ENCODE measurements at regions not wholly inside any gene's neighbourhood (a gene's known extent, or its start where the extent isn't known, plus 50 kb on each side); places are given as distances from the start of the nearest gene placed in this dataset.

DNA sequence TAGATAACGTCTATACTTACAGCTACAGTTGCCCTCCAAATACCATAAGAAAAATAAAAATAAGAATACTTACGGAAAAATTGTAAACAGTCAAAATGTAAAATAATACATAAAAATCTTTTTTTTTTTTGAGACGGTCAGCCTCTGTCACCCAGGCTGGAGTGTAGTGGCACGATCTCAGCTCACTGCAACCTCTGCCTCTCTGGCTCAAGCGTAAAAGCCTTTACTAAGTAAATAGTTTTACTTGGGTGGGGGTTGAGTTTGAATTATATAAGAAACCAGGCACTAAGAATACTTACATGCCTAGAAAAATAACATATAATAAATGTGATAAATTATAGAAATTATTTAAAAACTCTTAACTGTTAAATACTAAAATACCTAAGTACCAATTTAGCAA lies 1413.0 kb upstream of the PRR20A start:
- Histone ChIP-seq H3K4me2 (ENCODE audit: insufficient read depth, low read length) (no peak overlapping the region), H3K36me3 (ENCODE audit: control insufficient read depth in 2 of 2, extremely low read depth in 1 of 2, insufficient read depth in 2 of 2, low read length in 2 of 2) (no peaks in the 10 kb centered on the region), H3K79me2 (ENCODE audit: control insufficient read depth, insufficient read depth, low read length) (no peaks in the 10 kb centered on the region), H3K27ac (ENCODE audit: insufficient read depth, low read depth, low read length) (no peak overlapping the region), H3K27me3 (ENCODE audit: control insufficient read depth in 2 of 2, insufficient read depth in 2 of 2, low read length in 2 of 2) (no peaks in the 10 kb centered on the region), H3K4me3 (replicated peaks in 1 of 3; ENCODE audit: insufficient read depth in 1 of 3, low read depth in 1 of 3, low read length in 3 of 3) (no peak overlapping the region), H3K9me1 (replicated peaks; ENCODE audit: control insufficient read depth, extremely low read depth, insufficient read depth, low read length) (no peaks in the 10 kb centered on the region), H3K9ac (replicated peaks; ENCODE audit: extremely low read depth, insufficient read depth, low read length) (no peak overlapping the region), H4K20me1 (replicated peaks; ENCODE audit: control insufficient read depth, extremely low read depth, insufficient read depth, low read length) (no peaks in the 10 kb centered on the region), H3K9me3 (replicated peaks; ENCODE audit: control insufficient read depth, insufficient read depth, low read length) (no peaks in the 10 kb centered on the region), H3K4me1 (ENCODE audit: control insufficient read depth, extremely low read depth, insufficient read depth, low read length) (no peaks in the 10 kb centered on the region), H2AFZ (ENCODE audit: low read depth, low read length) (no peak overlapping the region)
- intact Hi-C loops (cut with micrococcal nuclease) = no loop called here
- TF ChIP-seq MYC (IDR thresholded peaks at IDR 0.05; ENCODE audit: low read depth, low read length) (no peak), JUN (IDR thresholded peaks at IDR 0.05; ENCODE audit: borderline replicate concordance, insufficient read depth, insufficient read length, low read depth) (no peak), GATA2 (IDR thresholded peaks at IDR 0.05; ENCODE audit: insufficient read depth, insufficient read length, low read depth, low read length) (no peak), POLR2AphosphoS5 (IDR thresholded peaks at IDR 0.05; ENCODE audit: insufficient read depth, low read depth, low read length) (no peak), POLR2A (IDR thresholded peaks at IDR 0.05; ENCODE audit: low read depth, low read length) (no peak), FOS (IDR thresholded peaks at IDR 0.05; ENCODE audit: borderline replicate concordance, insufficient read depth, low read length) (no peak), EZH2 (IDR thresholded peaks at IDR 0.05; ENCODE audit: borderline replicate concordance, low read depth, low read length, severe bottlenecking) (no peak)
- TF ChIP-seq, protein P1, sequence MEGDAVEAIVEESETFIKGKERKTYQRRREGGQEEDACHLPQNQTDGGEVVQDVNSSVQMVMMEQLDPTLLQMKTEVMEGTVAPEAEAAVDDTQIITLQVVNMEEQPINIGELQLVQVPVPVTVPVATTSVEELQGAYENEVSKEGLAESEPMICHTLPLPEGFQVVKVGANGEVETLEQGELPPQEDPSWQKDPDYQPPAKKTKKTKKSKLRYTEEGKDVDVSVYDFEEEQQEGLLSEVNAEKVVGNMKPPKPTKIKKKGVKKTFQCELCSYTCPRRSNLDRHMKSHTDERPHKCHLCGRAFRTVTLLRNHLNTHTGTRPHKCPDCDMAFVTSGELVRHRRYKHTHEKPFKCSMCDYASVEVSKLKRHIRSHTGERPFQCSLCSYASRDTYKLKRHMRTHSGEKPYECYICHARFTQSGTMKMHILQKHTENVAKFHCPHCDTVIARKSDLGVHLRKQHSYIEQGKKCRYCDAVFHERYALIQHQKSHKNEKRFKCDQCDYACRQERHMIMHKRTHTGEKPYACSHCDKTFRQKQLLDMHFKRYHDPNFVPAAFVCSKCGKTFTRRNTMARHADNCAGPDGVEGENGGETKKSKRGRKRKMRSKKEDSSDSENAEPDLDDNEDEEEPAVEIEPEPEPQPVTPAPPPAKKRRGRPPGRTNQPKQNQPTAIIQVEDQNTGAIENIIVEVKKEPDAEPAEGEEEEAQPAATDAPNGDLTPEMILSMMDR (IDR thresholded peaks at IDR 0.05; ENCODE audit: extremely low read depth in 1 of 2, insufficient read depth in 1 of 2, low read depth in 1 of 2, low read length in 2 of 2) = no peak
- TF ChIP-seq, protein P2, sequence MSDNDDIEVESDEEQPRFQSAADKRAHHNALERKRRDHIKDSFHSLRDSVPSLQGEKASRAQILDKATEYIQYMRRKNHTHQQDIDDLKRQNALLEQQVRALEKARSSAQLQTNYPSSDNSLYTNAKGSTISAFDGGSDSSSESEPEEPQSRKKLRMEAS (IDR thresholded peaks at IDR 0.05; ENCODE audit: insufficient read depth, insufficient read length) = no peak
- dilution Hi-C loops (cut with MboI; ENCODE audit: extremely low pct_ligation_motif_present, low sequenced_read_pairs) = no loop called here
- BruUV-seq (replicated peaks) = no TSS peak
- DNase-seq (ENCODE audit: low read depth, low spot score) = no peak
- CTCF ChIA-PET = no interaction called here
- POLR2A ChIA-PET = no interaction called here
- no peak for FAIRE-seq
